ENCODE measurements at regions not wholly inside any gene's neighbourhood (a gene's known extent, or its start where the extent isn't known, plus 50 kb on each side); places are given as distances from the start of the nearest gene placed in this dataset.

GRCh38 chr6:44674226-44675155 lies 287.0 kb downstream of the CDC5L start:
- intact Hi-C loops (cut with DNase I): no loop called here
- no peak for ATAC-seq
- no peaks in the 10 kb centered on the region for H3K36me3 ChIP-seq
- H3K27me3 ChIP-seq: peaks cover 0 to 9% of the 10 kb centered on the region in 2 donors
- no peak overlapping the region for H3K27ac ChIP-seq
- no peak for DNase-seq
- no peak for TF ChIP-seq CTCF (IDR thresholded peaks at IDR 0.05)
- H3K9me3 ChIP-seq: no peaks in the 10 kb centered on the region
- H3K4me3 ChIP-seq: no peak overlapping the region
- H3K4me1 ChIP-seq: no peaks in the 10 kb centered on the region

- intact Hi-C loops (cut with DNase I): no loop called here
- Histone ChIP-seq H3K27me3 (peaks cover 0 to 9% of the 10 kb centered on the region in 2 donors), H3K4me1 (no peaks in the 10 kb centered on the region), H3K4me3 (no peak overlapping the region), H3K9me3 (no peaks in the 10 kb centered on the region), H3K36me3 (no peaks in the 10 kb centered on the region), H3K27ac (no peak overlapping the region)
- DNase-seq: no peak
- TF ChIP-seq CTCF (IDR thresholded peaks at IDR 0.05): no peak
- no peak for ATAC-seq
Measured at GRCh38 chr6:44675449-44675848, 287.9 kb downstream of the CDC5L start.

- no peak for DNase-seq
- no peaks in the 10 kb centered on the region for H3K4me1 ChIP-seq
- no peak overlapping the region for H3K27ac ChIP-seq
- intact Hi-C loops (cut with DNase I): no loop called here
- H3K27me3 ChIP-seq: peaks cover 0 to 9% of the 10 kb centered on the region in 2 donors
- no peak overlapping the region for H3K4me3 ChIP-seq
- TF ChIP-seq CTCF (IDR thresholded peaks at IDR 0.05): no peak
- no peak for ATAC-seq
- no peaks in the 10 kb centered on the region for H3K9me3 ChIP-seq
- H3K36me3 ChIP-seq: no peaks in the 10 kb centered on the region
Measured at GRCh38 chr6:44676246-44676790, 288.8 kb downstream of the CDC5L start.

- Histone ChIP-seq H3K36me3 (no peaks in the 10 kb centered on the region), H3K4me3 (no peak overlapping the region), H3K27ac (no peak overlapping the region), H3K27me3 (peaks cover 0 to 9% of the 10 kb centered on the region in 2 donors), H3K9me3 (no peaks in the 10 kb centered on the region), H3K4me1 (no peaks in the 10 kb centered on the region)
- intact Hi-C loops (cut with DNase I): no loop called here
- DNase-seq (no peak), ATAC-seq (no peak)
- no peak for TF ChIP-seq CTCF (IDR thresholded peaks at IDR 0.05)
Measured at GRCh38 chr6:44676826-44677433, 289.4 kb downstream of the CDC5L start.
